CD4-positive, alpha-beta T cell treated with Interleukin-6 at 100 ng/mL for 8 hours (primary cell): ENCODE measurements at regions not wholly inside any gene's neighbourhood (a gene's known extent, or its start where the extent isn't known, plus 50 kb on each side); places are given as distances from the start of the nearest gene placed in this dataset.
A peak's percentile ranks its signal among the peaks of the same experiment; 100 is the strongest.
"Not testable (repeated sequence)": the region's sequence is repeated elsewhere in the genome, so short reads cannot be mapped to it uniquely, and the experiment has no call there.

Experiments
- DNase-seq: peaks from one replicate; pipeline ENCODE4 v3.0.0-alpha.2; 2020; ENCODE audit warnings: mixed read lengths, low spot score

GRCh38 chr4:119437515-119437914 is 115.6 kb upstream of the FABP2 start:
- not testable (repeated sequence) for DNase-seq

GRCh38 chr4:119408561-119409224 is 86.8 kb upstream of the FABP2 start:
- DNase-seq = not testable (repeated sequence)

GRCh38 chr4:119406721-119407460 is 85.0 kb upstream of the FABP2 start:
- not testable (repeated sequence) for DNase-seq

- not testable (repeated sequence) for DNase-seq
Observed at GRCh38 chr4:119406041-119406440, 84.1 kb upstream of the FABP2 start.

GRCh38 chr4:119402322-119403308 is 80.7 kb upstream of the FABP2 start:
- not testable (repeated sequence) for DNase-seq

GRCh38 chr4:119395701-119396100 is 73.8 kb upstream of the FABP2 start:
- DNase-seq = not testable (repeated sequence)

- DNase-seq = no peak
Observed at GRCh38 chr4:119394826-119395225, 72.9 kb upstream of the FABP2 start.

GRCh38 chr4:119388791-119389190 is 66.9 kb upstream of the FABP2 start:
- not testable (repeated sequence) for DNase-seq

GRCh38 chr4:119374616-119375015 is 52.7 kb upstream of the FABP2 start:
- DNase-seq = peak; percentile 16

GRCh38 chr4:119372316-119373062 is 50.6 kb upstream of the FABP2 start:
- not testable (repeated sequence) for DNase-seq
